Stimulated activated CD4-positive, alpha-beta T cell treated with anti-CD3 and anti-CD28 coated beads, Interleukin-15, amount 100 ng/mL, for 48 hours (primary cell): ENCODE measurements at regions not wholly inside any gene's neighbourhood (a gene's known extent, or its start where the extent isn't known, plus 50 kb on each side); places are given as distances from the start of the nearest gene placed in this dataset.

ENCODE experiments used
- DNase-seq, 2 donors: peaks; one replicate each; pipeline ENCODE4 v3.0.0-alpha.2; 2020; ENCODE audit warnings: low read depth in 2 of 2

DNA sequence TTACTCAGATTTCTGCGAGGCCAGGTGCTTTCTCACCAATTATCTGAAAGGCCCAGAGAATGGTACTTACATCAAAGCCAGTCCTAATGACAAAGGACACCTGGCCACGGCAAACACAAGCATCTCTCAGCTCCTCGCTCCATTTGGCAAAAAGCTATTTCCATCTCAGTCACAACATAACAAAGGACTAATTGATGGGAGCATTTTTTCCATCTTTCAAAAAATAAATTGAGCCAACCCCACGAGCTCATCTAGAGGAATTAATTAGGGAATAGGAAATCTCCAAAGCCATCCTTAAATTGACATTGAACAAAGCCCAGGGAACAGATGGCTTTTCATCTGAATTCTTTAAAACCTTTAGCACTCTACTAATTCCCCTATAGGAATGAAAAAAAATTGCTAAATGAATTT, 236.7 kb downstream of the HAO1 start:
- DNase-seq = no peak

DNA sequence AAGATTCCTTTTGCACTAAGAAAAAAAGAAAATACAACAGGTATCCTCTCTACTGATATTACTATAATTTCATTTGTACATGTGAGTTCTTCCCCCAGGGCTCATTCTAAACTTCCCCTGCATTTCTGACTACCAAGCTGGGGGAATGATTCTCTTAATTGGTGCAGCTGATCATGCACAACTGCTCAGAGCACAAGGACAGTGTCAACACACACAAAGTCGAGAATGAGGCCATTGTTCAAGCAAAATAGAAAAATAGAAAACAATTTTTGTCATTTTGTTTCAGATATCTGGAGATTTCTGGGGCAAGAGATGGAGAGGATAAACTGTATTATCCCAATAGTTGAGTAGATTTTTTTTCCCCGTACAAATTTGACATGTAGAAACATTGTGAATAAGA, 236.3 kb downstream of the HAO1 start:
- no peak for DNase-seq

DNA sequence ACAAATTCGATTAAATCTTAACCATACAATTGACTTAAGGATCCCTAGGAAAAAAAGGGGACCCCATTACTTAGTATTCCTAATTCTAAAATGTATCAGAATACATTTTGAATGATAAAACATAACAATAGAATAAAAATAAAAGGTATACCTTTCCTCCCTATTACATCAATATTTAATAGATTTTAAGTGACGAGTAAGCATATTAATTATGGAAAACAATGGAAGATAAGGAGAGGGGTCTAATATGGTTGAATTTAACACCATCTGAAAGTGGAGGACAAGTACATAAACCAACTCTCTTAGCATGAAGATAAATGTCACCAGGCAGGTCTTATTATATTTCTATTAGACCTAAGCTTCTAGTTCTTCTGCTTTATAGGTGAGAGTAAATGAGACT, 232.1 kb downstream of the HAO1 start:
- DNase-seq = no peak

DNA sequence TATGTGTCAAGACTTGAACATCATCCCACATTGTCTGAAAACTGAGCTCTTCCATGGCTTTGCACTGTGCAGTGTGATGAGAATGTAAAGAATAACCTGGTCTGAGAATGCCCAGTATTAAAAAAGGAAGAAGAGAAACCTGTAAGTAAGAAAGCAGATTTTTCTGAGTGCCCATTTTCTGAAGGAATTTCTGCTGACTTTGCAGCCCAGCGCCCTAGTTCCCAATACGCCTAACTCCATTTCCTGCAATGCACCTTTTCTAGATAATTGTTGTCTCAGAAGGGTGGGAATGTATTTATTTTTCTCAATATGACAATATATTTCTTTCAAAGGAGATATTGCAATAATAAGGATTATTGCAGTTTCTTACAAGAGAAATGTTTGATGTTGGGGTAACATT, 231.5 kb downstream of the HAO1 start:
- DNase-seq = no peak

DNA sequence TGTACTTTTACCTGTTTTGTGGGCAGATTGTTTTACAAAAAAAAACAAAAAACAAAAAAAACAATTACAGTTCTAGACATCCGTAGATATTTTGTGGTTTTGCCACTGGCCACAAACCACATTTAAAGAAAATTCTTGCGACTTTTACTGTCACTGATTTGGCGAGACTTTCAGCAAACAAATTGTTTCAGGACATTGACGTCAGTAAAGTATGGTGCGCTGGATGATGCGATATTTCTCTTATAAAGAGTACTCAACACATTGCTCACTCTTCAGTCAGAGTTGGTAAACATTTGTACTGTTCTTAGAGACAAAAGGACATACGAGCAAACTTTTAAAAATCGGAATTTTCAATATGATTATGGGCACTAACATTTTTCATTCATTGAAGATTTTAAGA, 229.8 kb downstream of the HAO1 start:
- DNase-seq = no peak

DNA sequence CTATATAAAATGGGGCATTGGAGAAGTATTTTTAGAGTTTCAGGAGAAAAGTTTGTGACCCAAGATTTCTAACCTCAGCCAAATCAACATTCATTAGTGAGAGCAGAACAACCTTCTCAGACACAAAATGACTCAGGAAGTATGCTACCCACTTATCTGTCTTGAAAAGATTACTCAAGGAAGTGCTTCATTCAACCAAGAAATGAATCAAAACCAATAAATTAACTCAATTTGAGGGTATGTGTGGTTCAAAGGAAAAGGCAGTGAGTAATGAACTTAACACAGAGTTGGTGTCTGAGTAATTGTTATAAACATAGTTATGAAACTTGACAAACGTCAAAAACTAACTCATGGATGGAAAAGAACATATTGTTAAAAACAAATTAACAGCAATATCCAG, 227.6 kb downstream of the HAO1 start:
- DNase-seq = no peak

DNA sequence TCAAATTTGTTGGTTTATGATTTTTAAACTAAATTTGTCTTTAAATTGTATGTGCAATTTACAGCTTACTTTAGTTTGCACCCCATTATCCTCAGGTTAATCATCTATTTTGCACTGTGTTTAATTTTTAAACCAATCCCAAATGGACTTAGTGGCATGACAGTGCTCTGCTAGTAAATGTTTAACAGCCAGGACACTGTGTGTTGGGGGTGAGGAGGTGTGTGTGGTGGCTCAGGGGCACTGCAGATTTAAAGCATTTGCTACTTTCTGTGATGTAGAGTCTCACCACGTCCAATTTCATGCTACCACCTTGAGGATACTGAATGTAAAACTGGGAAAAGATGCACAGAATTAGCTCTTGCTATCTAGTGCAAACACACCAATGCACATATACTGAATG, 225.7 kb downstream of the HAO1 start:
- no peak for DNase-seq

DNA sequence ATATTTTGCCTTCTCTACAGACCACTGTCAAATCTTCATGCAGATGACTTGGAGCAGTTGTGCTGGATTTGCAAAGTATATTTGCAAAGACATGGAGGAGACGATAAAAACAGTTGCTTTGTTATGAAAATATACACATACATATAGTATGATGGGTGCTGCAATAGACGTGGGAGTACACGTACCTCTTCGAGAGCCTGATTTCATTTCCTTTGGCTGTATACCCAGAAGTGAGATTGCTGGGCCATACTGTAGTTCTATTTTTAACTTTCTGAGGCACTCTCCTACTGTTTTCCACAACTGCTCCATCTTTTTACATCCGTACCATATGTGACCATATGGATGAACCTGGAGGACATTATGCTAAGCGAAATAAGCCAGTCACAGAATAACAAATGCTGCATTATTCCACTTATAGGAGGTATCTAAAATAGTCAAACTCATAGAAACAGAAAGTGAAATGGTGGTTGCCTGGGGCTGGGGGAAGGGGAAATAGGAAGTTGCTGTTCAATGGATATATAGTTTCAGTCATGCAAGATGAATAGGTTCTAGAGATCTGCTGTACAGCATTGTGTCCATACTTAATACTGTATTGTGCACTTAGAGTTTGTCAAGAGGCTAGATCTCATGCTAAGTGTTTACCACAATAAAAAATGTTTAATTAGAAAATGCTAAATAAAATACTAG, 223.8 kb downstream of the HAO1 start:
- no peak for DNase-seq

DNA sequence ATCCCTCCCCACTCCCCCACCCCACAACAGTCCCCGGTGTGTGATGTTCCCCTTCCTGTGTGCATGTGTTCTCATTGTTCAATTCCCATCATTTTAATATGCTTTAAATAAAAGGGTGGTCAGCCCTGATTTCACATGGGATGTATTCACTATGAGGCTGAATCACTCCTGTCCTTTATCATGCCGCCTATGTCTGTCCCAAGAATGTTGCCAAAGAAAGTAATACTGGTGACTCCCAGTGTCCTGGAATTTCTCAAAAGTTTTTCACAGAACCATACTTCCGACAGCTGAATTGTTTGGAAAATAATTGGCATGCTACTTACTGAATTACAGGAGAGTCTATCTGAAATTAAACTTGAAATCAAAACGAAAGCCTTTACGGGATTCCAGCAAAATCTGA, 217.7 kb downstream of the HAO1 start:
- DNase-seq = no peak

DNA sequence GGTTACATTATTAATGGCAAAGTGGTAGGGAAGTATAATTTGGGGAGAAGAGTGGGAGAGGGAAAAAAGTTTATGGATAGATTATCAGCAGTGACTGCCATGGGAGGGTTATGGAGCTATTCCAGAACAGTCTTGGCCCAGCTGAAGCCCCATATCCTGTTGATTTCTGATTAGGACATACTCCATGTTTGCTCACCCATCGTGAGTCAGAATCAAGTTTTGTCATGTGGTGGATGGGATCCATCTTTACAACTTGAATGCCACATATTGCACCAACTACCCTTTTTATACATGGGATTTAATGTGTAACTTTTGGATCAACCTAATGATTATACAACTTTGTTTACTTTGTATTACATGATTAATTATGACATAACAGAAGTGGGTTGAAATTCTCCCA, 217.0 kb downstream of the HAO1 start:
- no peak for DNase-seq

DNA sequence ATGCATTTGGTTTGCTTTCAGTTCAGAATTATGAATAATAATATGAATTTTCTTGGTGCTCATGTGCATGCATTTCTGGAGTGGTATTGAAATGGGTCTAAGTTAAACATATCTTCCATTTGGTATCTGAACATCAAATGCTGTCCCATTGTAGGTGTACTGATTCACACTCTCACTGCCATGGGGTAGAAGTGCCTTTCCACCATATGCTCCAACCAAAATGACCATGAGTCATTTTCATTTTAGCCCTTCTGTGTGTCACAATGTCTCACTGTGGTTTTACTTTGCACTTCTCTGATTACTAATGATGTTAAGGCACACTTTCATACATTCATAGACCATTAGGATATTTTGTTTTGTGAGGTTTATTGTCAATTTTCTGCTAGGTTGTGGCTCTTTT, 211.9 kb downstream of the HAO1 start:
- DNase-seq = no peak

DNA sequence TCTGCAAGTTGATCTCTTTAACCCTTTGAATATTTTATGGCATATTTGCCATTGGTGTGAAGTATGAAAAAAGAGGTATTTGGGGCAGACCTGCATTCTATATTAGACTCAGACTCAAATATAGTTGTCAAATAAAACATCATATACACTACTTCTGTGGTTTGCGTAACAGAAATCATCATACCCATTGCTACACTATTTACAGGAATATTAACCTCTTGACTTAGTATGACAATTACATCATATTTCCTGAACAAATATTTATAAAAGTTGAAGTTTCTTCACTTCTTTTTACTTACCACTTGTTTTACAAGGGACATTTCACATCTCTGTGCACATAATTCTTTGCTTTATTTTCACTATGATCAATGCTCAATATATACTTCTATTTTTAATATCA, 206.0 kb downstream of the HAO1 start:
- no peak for DNase-seq

DNA sequence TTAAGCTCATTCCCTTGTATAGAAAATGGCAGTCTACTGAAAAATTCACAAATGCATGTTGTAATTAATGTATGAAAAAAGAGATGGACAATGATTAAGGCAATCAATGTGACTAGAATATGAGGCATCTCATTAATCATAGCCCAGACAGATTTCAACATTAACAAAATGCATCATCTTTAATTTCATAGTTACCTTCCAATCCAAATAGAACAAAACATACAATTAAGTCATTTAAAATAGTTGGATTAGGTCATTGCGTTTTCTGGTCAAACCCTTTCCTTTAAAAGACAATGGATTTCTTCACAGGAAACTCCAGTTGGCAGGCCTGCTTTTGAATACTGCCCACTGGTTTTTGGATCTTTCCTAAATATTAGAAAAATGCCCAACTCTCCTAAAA, 203.9 kb downstream of the HAO1 start:
- DNase-seq = no peak

DNA sequence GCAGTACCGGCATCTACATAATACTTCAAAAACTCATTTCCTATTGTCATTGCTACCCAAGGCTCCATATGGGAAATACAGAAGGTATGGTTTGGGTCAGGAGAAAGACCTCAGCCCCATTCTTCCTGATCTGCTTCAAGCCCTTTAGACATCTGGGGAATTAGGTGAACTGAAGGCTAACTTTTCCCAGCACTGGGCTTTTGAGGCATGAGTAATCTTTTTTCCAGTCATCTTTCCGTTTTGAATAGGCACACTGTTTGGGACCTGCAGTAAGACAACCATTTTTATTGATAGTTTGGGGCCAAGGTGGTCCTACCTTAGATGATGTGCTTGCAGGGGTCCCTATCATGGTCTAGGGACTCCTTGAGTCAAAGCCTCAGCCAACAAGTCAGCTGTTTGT, 198.4 kb downstream of the HAO1 start:
- no peak for DNase-seq

DNA sequence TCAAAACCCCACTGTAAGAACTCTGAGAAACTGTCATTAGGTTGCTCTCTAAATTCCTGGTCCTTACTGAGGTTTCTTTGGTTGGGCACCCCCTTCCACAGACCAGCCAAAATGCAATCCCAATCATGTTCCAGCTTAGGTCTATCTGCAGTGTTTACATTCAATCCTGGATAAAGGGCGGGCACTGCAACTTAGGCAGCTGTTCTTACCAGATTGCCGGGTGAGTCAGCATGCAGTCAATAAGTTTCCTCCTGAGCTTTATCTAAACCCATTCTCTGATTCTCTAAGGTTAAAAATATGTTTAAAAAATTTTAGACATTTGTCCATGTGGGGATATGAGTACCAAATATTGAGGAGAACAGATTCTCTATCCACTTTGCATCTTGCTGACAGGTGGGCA, 197.8 kb downstream of the HAO1 start:
- no peak for DNase-seq

DNA sequence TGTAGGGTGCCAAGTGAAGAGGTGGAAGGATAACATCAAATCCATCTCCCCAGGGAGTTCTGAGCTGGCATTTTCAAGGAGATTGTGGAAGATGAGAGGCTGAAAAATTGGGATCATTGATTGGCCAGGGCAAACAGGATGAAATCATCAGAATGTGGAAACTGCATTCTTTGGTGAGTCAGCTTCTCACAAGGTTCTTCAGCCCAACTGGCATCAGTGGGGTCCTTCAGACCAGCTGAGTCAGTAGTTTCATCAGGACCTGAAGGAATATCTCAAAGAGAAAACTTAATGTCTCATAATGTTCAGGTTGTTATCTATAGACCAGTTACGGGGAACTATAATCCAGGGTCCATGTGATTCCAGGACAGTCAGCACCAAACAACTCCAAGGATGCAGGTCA, 195.8 kb downstream of the HAO1 start:
- no peak for DNase-seq

DNA sequence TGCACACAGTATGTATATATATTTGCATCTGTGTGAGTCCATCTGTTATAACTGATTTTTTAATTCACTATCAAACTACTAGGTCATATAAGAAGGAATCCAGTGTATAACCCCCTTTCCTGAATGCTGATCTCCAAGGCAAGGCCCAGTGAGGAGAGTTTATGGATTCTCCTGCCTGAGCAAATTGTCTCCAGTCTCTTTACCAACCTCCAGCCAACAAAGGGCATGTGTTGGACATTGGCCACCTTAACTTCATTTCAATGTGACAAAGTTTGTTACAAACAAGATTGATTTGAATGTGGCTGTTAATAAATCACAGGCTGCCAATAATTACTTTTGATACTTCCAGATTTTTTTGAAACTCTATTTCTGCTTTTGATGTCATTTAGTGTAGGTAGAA, 191.6 kb downstream of the HAO1 start:
- no peak for DNase-seq

DNA sequence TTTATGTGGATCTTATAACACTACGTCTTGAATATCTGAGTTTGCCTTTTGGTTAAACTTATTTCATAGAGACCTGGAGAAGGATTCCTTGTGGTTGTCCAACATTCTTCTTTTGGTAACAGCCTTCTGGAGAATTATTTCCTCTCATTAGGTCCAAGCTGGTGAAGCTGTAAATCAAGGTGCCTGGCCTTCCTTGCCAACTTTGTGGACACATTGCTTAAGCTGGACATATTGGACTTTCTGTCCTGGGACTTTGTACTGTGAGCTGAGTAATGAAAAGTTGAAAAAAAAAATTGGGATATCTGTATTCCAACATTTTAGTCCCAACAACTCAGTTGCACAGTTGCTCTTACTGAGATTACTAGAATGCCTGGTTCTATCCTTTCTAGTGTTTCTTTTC, 186.2 kb downstream of the HAO1 start:
- no peak for DNase-seq

DNA sequence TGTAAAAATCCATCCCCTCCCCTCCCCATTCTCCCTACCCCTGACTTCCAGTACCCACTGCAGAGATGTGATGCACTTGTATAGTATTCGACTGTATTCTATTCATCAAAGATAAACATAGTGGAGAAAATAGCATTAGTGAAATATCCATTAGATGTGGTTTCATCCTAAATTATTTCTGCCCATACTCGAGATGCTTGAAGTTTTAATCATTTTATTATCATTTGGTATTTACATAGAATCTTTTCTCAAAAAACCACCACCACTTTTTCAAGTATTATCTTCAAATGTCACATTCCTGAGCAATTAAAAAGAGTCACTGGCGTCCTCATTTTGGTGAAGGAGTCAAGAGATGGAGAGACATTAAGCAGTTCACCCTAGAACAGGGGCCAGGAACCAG, 181.9 kb downstream of the HAO1 start:
- no peak for DNase-seq

DNA sequence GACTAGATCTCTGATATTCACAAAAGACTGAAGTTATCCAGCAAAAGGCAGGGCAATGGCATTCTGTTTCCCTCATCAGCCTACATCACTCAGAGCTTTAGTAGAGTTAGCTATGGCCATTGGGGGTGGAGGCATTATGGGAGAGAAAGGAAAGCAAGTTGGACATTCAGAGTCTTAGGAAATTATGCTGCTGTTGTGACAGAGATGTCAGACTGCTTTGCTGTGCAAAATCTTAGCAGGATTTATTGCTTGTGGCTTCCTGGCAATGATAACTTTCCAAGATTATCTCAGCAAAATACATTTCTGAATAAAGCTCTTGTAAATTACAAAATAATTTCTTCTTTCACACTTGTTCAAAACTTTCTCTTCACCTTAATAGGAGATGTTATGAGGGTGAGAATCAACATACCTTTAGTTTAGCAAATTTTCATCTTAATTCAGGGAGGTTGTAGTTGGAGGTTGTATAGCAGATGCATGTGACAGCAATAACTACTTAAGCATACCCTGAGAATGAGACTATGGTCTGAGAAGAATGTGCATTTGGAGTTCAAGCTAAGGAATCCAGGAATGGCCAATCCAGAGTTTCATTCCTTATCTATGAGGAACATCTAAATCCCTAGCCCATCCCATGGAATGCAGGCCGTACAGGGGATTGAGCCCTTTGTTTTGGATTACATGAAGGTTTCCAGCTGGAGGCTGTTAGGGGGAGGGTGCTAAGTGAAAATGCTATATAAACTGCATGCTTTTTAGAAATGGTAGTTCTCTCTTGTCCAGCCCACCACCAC, 179.8 kb downstream of the HAO1 start:
- no peak for DNase-seq

DNA sequence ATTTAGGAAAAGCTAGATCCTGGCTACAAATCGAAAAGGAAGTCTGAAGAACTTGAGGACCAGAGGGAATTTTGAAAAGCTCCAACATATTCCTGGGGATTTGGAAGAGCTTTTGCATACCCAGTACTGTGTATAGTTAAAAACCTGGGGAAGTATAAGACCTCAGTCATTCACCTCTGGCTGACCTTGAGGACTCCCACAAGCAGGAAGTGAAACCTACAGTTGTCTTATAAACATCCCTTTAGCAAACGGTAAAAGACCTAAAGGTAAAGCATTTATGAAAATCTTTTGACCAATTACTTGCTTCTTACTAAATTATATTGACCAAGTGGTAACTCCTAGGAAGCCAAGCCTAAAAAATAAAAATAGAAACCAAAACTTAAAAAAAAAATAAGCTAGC, 175.0 kb downstream of the HAO1 start:
- DNase-seq = no peak

DNA sequence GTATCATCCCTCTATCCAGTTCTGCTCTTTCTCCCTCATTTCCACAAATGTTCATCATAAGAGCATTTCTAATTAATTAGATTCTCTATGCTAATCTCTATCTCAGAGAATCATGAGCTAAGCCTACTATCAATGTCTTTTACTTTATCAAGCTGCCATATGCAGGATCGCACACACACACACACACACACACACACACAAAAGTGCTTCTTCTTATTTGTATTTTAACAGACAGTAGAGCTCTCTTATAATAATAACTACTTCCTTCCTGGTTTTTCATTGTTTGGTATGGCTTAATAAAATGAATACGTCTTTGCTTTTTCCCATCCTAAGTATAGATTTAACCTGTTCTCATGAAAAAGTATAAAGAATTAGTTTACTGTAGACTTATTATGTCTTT, 170.2 kb downstream of the HAO1 start:
- DNase-seq = no peak

DNA sequence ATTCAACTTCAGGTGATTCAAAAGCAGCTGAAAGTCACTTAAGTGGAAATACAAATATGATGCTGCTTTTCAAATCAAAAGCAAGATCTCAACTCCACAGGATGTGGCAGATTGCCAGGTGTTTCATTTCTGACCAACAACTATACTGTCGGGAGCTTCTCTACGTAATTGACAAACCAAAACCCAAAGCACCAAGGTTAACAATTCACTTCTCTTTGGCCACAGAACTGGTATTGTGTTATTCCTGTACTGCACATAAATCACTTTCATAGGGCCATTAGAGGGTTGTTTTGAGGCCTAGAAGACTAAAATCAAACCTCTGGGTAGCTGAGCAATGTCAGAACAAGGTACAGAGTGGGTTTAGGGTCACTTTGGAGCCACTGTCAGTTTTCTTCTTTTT, 169.7 kb downstream of the HAO1 start:
- no peak for DNase-seq

DNA sequence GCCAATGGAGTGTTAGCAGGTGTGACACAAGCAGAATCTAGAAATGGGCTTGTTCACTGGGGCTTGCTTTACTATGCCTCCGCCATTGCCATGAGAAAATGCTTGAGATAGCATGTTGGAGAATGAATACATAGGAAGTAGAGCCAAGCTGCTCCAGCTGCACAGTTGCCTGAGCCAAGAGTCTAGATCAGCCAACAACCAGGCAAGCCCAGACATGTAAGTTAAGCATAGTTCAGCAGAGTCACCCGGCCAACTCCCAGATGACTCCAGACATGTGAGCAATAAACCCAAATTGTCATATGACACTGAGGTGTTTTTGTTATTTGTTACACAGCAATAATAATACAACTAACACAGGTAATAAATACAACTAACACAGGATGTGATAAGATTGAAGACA, 167.9 kb downstream of the HAO1 start:
- no peak for DNase-seq
